ENCODE measurements at regions not wholly inside any gene's neighbourhood (a gene's known extent, or its start where the extent isn't known, plus 50 kb on each side); places are given as distances from the start of the nearest gene placed in this dataset.
"Not testable (repeated sequence)": the region's sequence is repeated elsewhere in the genome, so short reads cannot be mapped to it uniquely, and the experiment has no call there.

- not testable (repeated sequence) for H3K9ac ChIP-seq (ENCODE audit: low read depth, low read length); H3K4me3 ChIP-seq (ENCODE audit: low read depth, low read length); H3K27me3 ChIP-seq (ENCODE audit: control insufficient read depth, insufficient read depth, low read length); H3K27ac ChIP-seq (ENCODE audit: low read depth, low read length); H3K4me1 ChIP-seq (ENCODE audit: control insufficient read depth, insufficient read depth, low read length); H3K36me3 ChIP-seq (ENCODE audit: control insufficient read depth, insufficient read depth, low read length)
- H3K9me3 ChIP-seq (ENCODE audit: control insufficient read depth, insufficient read depth, low read length), result peaks cover 12% of the 10 kb centered on the region; the same call in 1 of the 2 replicates
Observed at GRCh38 chr21:14020108-14020507, 190.6 kb downstream of the LIPI start.

DNA sequence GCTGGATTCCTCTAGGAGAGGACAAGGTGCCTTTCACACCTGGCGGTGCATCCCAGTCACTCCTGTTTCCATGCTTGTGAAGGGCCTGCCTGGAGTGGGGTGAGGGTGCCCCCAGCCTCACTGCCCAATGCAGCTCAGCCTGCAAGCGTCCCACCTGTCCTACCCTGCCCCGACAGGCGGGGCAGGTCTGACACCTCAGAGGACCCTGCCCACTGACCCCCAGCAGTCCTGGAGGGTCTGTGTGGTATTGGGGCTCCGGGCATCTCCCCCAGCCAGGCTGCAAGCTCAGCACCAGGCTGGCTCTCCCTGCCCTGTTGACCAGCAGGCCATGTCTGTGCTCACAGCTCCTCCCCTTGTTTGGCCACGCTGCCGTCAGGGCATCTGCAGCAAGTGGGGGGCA, 194.9 kb downstream of the LIPI start:
- H3K4me1 ChIP-seq (ENCODE audit: control insufficient read depth, insufficient read depth, low read length); H3K36me3 ChIP-seq (ENCODE audit: control insufficient read depth, insufficient read depth, low read length); H3K9ac ChIP-seq (ENCODE audit: low read depth, low read length); H3K27ac ChIP-seq (ENCODE audit: low read depth, low read length); H3K27me3 ChIP-seq (ENCODE audit: control insufficient read depth, insufficient read depth, low read length); H3K4me3 ChIP-seq (ENCODE audit: low read depth, low read length): not testable (repeated sequence)
- H3K9me3 ChIP-seq (ENCODE audit: control insufficient read depth, insufficient read depth, low read length), result peaks cover 38% of the 10 kb centered on the region

GRCh38 chr21:14013623-14014498, 196.9 kb downstream of the LIPI start:
- H3K4me3 ChIP-seq (ENCODE audit: low read depth, low read length); H3K9ac ChIP-seq (ENCODE audit: low read depth, low read length); H3K4me1 ChIP-seq (ENCODE audit: control insufficient read depth, insufficient read depth, low read length); H3K27ac ChIP-seq (ENCODE audit: low read depth, low read length); H3K36me3 ChIP-seq (ENCODE audit: control insufficient read depth, insufficient read depth, low read length); H3K27me3 ChIP-seq (ENCODE audit: control insufficient read depth, insufficient read depth, low read length): not testable (repeated sequence)
- peaks cover 56% of the 10 kb centered on the region for H3K9me3 ChIP-seq (ENCODE audit: control insufficient read depth, insufficient read depth, low read length)

- no peak overlapping the region for H3K9ac ChIP-seq (ENCODE audit: low read depth, low read length)
- no peaks in the 10 kb centered on the region for H3K27me3 ChIP-seq (ENCODE audit: control insufficient read depth, insufficient read depth, low read length)
- H3K27ac ChIP-seq (ENCODE audit: low read depth, low read length), result no peak overlapping the region
- no peaks in the 10 kb centered on the region for H3K36me3 ChIP-seq (ENCODE audit: control insufficient read depth, insufficient read depth, low read length)
- no peaks in the 10 kb centered on the region for H3K4me1 ChIP-seq (ENCODE audit: control insufficient read depth, insufficient read depth, low read length)
- H3K9me3 ChIP-seq (ENCODE audit: control insufficient read depth, insufficient read depth, low read length), result peaks cover 59% of the 10 kb centered on the region
- no peak overlapping the region for H3K4me3 ChIP-seq (ENCODE audit: low read depth, low read length)
Observed at GRCh38 chr21:14013056-14013603, 197.6 kb downstream of the LIPI start.

DNA sequence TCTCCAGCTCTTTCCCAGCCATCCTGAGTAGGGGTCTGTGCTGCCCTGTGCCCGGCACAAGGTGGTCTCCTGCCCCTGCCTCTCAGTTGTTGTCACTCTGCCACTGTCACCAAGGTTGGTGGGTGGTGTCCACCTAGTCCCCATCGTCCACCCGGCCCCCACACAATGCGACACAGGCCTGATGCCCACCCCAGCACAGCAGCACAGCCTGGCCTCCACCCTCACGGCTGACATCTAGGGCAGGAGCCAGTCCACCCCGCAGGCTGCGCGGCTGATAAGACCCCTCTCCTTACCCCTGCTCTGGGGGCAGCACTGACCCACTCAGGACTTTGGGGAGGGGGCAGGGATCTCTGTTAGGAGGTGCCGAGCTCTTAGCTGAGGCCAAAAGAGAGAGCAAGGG, 198.3 kb downstream of the LIPI start:
- H3K9me3 ChIP-seq (ENCODE audit: control insufficient read depth, insufficient read depth, low read length), result peaks cover 60% of the 10 kb centered on the region
- H3K36me3 ChIP-seq (ENCODE audit: control insufficient read depth, insufficient read depth, low read length), result no peaks in the 10 kb centered on the region

GRCh38 chr21:14011751-14012150, 199.0 kb downstream of the LIPI start:
- not testable (repeated sequence) for H3K4me1 ChIP-seq (ENCODE audit: control insufficient read depth, insufficient read depth, low read length); H3K9ac ChIP-seq (ENCODE audit: low read depth, low read length); H3K27me3 ChIP-seq (ENCODE audit: control insufficient read depth, insufficient read depth, low read length); H3K36me3 ChIP-seq (ENCODE audit: control insufficient read depth, insufficient read depth, low read length); H3K27ac ChIP-seq (ENCODE audit: low read depth, low read length); H3K4me3 ChIP-seq (ENCODE audit: low read depth, low read length)
- H3K9me3 ChIP-seq (ENCODE audit: control insufficient read depth, insufficient read depth, low read length), result peaks cover 61% of the 10 kb centered on the region

More for the DNA sequence above, 198.3 kb downstream of the LIPI start:
- Histone ChIP-seq H3K9ac (ENCODE audit: low read depth, low read length) (no peak overlapping the region), H3K4me1 (ENCODE audit: control insufficient read depth, insufficient read depth, low read length) (no peaks in the 10 kb centered on the region), H3K27ac (ENCODE audit: low read depth, low read length) (no peak overlapping the region), H3K27me3 (ENCODE audit: control insufficient read depth, insufficient read depth, low read length) (no peaks in the 10 kb centered on the region), H3K4me3 (ENCODE audit: low read depth, low read length) (no peak overlapping the region)

GRCh38 chr21:14011149-14011548, 199.6 kb downstream of the LIPI start:
- H3K9me3 ChIP-seq (ENCODE audit: control insufficient read depth, insufficient read depth, low read length), result peaks cover 61% of the 10 kb centered on the region
- H3K4me3 ChIP-seq (ENCODE audit: low read depth, low read length); H3K27me3 ChIP-seq (ENCODE audit: control insufficient read depth, insufficient read depth, low read length); H3K9ac ChIP-seq (ENCODE audit: low read depth, low read length); H3K27ac ChIP-seq (ENCODE audit: low read depth, low read length); H3K4me1 ChIP-seq (ENCODE audit: control insufficient read depth, insufficient read depth, low read length); H3K36me3 ChIP-seq (ENCODE audit: control insufficient read depth, insufficient read depth, low read length): not testable (repeated sequence)

DNA sequence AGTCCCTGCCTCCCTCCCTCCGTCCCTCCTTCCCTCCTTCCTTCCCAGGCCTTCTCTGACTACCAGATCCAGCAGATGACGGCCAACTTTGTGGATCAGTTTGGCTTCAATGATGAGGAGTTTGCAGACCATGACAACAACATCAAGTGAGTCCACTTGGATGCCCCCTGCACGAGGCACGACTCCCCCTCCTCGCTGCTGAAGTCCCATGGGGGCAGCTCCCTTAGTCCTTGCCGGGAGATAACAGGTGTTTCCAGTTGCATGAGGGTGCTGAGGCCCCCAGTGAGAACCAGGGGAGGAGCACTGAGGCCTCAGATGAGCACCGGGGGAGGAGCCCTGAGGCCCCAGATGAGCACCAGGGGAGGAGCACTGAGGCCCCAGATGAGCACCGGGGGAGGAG, 200.0 kb downstream of the LIPI start:
- no peaks in the 10 kb centered on the region for H3K36me3 ChIP-seq (ENCODE audit: control insufficient read depth, insufficient read depth, low read length)
- peaks cover 61% of the 10 kb centered on the region for H3K9me3 ChIP-seq (ENCODE audit: control insufficient read depth, insufficient read depth, low read length)
- H3K4me1 ChIP-seq (ENCODE audit: control insufficient read depth, insufficient read depth, low read length), result no peaks in the 10 kb centered on the region
- H3K9ac ChIP-seq (ENCODE audit: low read depth, low read length), result no peak overlapping the region
- H3K4me3 ChIP-seq (ENCODE audit: low read depth, low read length), result no peak overlapping the region
- no peak overlapping the region for H3K27ac ChIP-seq (ENCODE audit: low read depth, low read length)
- H3K27me3 ChIP-seq (ENCODE audit: control insufficient read depth, insufficient read depth, low read length), result no peaks in the 10 kb centered on the region

DNA sequence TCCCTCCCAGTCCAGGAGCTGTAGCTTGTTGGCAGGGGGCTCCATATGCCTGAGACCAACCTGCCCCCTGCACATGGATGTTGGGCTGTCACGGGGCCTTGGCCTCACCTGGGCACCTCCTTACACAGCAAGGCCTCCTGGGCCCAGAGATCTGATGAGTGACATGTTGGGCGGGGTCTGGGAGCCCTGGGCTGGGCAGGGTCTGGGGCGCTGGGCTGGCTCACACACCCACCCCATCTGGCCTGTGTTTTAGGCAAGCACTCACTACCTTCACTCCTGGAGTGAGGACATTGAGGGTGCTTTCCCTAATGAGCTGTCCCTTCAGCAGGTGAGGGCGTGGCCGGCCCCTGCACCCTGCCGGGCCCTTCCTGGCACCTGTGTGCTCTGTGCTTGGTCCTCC, 200.8 kb downstream of the LIPI start:
- not testable (repeated sequence) for H3K4me3 ChIP-seq (ENCODE audit: low read depth, low read length); H3K27ac ChIP-seq (ENCODE audit: low read depth, low read length); H3K9ac ChIP-seq (ENCODE audit: low read depth, low read length); H3K4me1 ChIP-seq (ENCODE audit: control insufficient read depth, insufficient read depth, low read length); H3K27me3 ChIP-seq (ENCODE audit: control insufficient read depth, insufficient read depth, low read length); H3K36me3 ChIP-seq (ENCODE audit: control insufficient read depth, insufficient read depth, low read length)
- peaks cover 61% of the 10 kb centered on the region for H3K9me3 ChIP-seq (ENCODE audit: control insufficient read depth, insufficient read depth, low read length)

GRCh38 chr21:14009238-14009981, 201.3 kb downstream of the LIPI start:
- not testable (repeated sequence) for H3K27ac ChIP-seq (ENCODE audit: low read depth, low read length); H3K9ac ChIP-seq (ENCODE audit: low read depth, low read length); H3K36me3 ChIP-seq (ENCODE audit: control insufficient read depth, insufficient read depth, low read length); H3K27me3 ChIP-seq (ENCODE audit: control insufficient read depth, insufficient read depth, low read length); H3K4me1 ChIP-seq (ENCODE audit: control insufficient read depth, insufficient read depth, low read length); H3K4me3 ChIP-seq (ENCODE audit: low read depth, low read length)
- H3K9me3 ChIP-seq (ENCODE audit: control insufficient read depth, insufficient read depth, low read length), result peaks cover 61% of the 10 kb centered on the region

DNA sequence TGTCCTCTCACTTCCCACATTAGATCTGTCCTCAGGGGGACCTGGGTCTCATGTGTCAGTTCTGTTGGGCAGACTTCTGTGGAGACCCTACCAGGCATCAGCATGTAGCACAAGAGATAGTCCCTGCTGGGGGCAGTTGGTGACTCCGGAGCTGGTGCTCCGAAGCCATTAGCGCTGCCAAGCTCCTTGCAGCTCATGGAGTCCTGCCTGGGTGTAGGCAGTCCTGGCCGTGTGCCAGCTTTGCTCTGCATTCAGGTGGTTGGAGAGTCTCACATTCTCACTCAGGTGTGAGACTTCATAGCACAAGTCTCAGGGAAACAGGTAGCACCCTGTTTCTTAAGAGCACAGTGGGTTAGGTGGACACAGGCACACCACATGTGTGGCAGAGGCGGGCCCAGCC, 202.3 kb downstream of the LIPI start:
- H3K4me3 ChIP-seq (ENCODE audit: low read depth, low read length); H3K27ac ChIP-seq (ENCODE audit: low read depth, low read length); H3K4me1 ChIP-seq (ENCODE audit: control insufficient read depth, insufficient read depth, low read length); H3K9ac ChIP-seq (ENCODE audit: low read depth, low read length); H3K27me3 ChIP-seq (ENCODE audit: control insufficient read depth, insufficient read depth, low read length); H3K36me3 ChIP-seq (ENCODE audit: control insufficient read depth, insufficient read depth, low read length): not testable (repeated sequence)
- peaks cover 53% of the 10 kb centered on the region for H3K9me3 ChIP-seq (ENCODE audit: control insufficient read depth, insufficient read depth, low read length)
